Endothelial cell of umbilical vein (primary cell): ENCODE measurements at regions not wholly inside any gene's neighbourhood (a gene's known extent, or its start where the extent isn't known, plus 50 kb on each side); places are given as distances from the start of the nearest gene placed in this dataset.

ENCODE experiments used
- EZH2 ChIP-seq: IDR thresholded peaks from 2 replicates; pipeline ENCODE4 v1.6.1; 2012; ENCODE audit warnings: borderline replicate concordance, low read depth, mild to moderate bottlenecking, moderate library complexity, low read length, inconsistent platforms; ENCODE audit not compliant: severe bottlenecking
- POLR2A ChIP-seq: IDR thresholded peaks from 2 replicates; pipeline ENCODE4 v1.6.1; 2012; ENCODE audit warnings: low read depth, mild to moderate bottlenecking, control low read depth, low read length
- TF ChIP-seq, protein P1 (sequence below), 2 donors: IDR thresholded peaks; 1 replicate in 1 of 2; 2 replicates in 1 of 2; pipeline ENCODE4 v1.5.1; 2011; ENCODE audit warnings: low read length in 2 of 2, mild to moderate bottlenecking in 2 of 2, moderate library complexity in 2 of 2, control low read depth in 1 of 2, inconsistent platforms in 1 of 2, low read depth in 1 of 2; ENCODE audit not compliant: insufficient read depth in 1 of 2; ENCODE audit errors: extremely low read depth in 1 of 2

DNA sequence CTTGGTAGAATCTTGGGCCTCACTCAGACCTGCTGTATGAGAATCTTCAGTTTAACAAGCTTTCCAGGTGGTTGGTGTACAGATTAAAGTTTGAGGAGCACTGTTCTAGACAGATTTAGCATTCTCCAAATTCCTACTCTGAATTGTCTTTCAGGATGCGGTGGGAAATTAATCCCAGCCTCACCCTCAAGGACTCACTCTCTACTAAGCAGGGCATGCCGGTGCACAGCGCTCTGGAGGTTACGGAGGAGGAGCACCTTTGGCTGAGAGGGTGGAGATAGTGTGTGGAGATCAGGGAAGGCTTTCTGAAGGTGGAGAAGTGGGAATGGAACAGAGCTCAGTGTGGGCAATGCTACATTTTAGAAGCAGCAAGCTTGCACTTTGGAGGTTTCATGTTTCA is 359.2 kb downstream of the LRATD1 start:
- TF ChIP-seq, protein P1, sequence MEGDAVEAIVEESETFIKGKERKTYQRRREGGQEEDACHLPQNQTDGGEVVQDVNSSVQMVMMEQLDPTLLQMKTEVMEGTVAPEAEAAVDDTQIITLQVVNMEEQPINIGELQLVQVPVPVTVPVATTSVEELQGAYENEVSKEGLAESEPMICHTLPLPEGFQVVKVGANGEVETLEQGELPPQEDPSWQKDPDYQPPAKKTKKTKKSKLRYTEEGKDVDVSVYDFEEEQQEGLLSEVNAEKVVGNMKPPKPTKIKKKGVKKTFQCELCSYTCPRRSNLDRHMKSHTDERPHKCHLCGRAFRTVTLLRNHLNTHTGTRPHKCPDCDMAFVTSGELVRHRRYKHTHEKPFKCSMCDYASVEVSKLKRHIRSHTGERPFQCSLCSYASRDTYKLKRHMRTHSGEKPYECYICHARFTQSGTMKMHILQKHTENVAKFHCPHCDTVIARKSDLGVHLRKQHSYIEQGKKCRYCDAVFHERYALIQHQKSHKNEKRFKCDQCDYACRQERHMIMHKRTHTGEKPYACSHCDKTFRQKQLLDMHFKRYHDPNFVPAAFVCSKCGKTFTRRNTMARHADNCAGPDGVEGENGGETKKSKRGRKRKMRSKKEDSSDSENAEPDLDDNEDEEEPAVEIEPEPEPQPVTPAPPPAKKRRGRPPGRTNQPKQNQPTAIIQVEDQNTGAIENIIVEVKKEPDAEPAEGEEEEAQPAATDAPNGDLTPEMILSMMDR (IDR thresholded peaks at IDR 0.05; ENCODE audit: extremely low read depth in 1 of 2, insufficient read depth in 1 of 2, low read depth in 1 of 2, low read length in 2 of 2) = no peak
- TF ChIP-seq POLR2A (no peak), EZH2 (no peak)
